K562 (cell line): ENCODE measurements at regions not wholly inside any gene's neighbourhood (a gene's known extent, or its start where the extent isn't known, plus 50 kb on each side); places are given as distances from the start of the nearest gene placed in this dataset.

Experiments
- ADNP ChIP-seq: fragments of 200-800 bp; sonication (Bioruptor generic); IDR thresholded peaks from 2 replicates; pipeline ENCODE4 v1.6.1; 2016; ENCODE audit warnings: missing genetic modification characterization, missing compliant biosample characterization
- ARID2 ChIP-seq: fragments of 450-650 bp; IDR thresholded peaks from 2 replicates; pipeline ENCODE4 v1.6.1; 2017; ENCODE audit warnings: antibody characterized with exemption, mild to moderate bottlenecking
- CCNT2 ChIP-seq: IDR thresholded peaks from 2 replicates; pipeline ENCODE4 v1.6.1; 2011; ENCODE audit warnings: borderline replicate concordance, low read depth, mild to moderate bottlenecking, moderate library complexity, mixed read lengths, low read length; ENCODE audit not compliant: insufficient read length; ENCODE audit errors: extremely low read depth
- MCM2 ChIP-seq: fragments of 450-650 bp; IDR thresholded peaks from 2 replicates; pipeline ENCODE4 v1.6.1; 2017; ENCODE audit warnings: low read depth, mild to moderate bottlenecking
- MIER1 ChIP-seq: fragments of 450-650 bp; IDR thresholded peaks from 2 replicates; pipeline ENCODE4 v1.6.1; 2016; ENCODE audit warnings: antibody characterized with exemption, mild to moderate bottlenecking, low read depth
- PTTG1 ChIP-seq: fragments of 450-650 bp; IDR thresholded peaks from 2 replicates; pipeline ENCODE4 v1.6.1; 2016; ENCODE audit warnings: low read depth, mild to moderate bottlenecking, missing genetic modification characterization, missing compliant biosample characterization
- ZEB2 ChIP-seq: fragments of 450-650 bp; IDR thresholded peaks from 2 replicates; pipeline ENCODE4 v1.6.1; 2016
- ZNF282 ChIP-seq: sonication (generic); formaldehyde crosslinking; IDR thresholded peaks from 2 replicates; pipeline ENCODE4 v1.8.1; 2023; ENCODE audit warnings: missing genetic modification reagents
- ZNF717 ChIP-seq: fragments of 250-450 bp; sonication (Bioruptor Pico); IDR thresholded peaks from 2 replicates; pipeline ENCODE4 v1.5.0; 2021
- TF ChIP-seq, protein P1 (sequence below): fragments of 200-800 bp; sonication (Bioruptor generic); IDR thresholded peaks from 2 replicates; pipeline ENCODE4 v1.6.1; 2016; ENCODE audit warnings: missing genetic modification characterization, missing compliant biosample characterization
- TF ChIP-seq, protein P2 (sequence below), 2 experiments: fragments of 450-650 bp; formaldehyde crosslinking in 1 of 2; IDR thresholded peaks; 2 replicates each; pipeline versions ENCODE4 v1.4.0 to v1.6.1; 2014 to 2020; ENCODE audit warnings: mild to moderate bottlenecking in 2 of 2, borderline replicate concordance in 1 of 2, low read depth in 1 of 2
- TF ChIP-seq, protein P3 (sequence below): fragments of 450-650 bp; IDR thresholded peaks from one replicate; pipeline ENCODE4 v1.6.1; 2018; ENCODE audit warnings: mild to moderate bottlenecking, moderate library complexity; ENCODE audit not compliant: partially characterized antibody

DNA sequence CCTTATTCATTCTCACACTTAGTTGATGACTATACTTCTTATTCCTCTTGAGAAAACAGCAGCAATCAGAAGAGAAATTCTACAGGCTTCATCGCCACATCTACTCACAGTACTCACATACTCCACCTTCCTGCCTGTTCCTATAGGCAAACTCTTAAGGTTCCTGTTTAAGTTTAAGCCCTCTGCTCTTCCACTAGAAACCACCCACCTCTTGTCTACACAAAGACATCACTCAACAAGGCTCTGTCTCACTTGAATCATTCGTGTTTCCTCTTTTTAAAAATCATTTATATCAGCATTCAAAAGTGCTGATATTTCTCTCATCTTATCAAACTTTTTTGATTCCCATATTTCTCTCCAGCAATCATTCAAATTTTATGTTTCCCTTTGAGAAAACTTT is 85.5 kb upstream of the ADO start (continued):
- TF ChIP-seq, protein P1, sequence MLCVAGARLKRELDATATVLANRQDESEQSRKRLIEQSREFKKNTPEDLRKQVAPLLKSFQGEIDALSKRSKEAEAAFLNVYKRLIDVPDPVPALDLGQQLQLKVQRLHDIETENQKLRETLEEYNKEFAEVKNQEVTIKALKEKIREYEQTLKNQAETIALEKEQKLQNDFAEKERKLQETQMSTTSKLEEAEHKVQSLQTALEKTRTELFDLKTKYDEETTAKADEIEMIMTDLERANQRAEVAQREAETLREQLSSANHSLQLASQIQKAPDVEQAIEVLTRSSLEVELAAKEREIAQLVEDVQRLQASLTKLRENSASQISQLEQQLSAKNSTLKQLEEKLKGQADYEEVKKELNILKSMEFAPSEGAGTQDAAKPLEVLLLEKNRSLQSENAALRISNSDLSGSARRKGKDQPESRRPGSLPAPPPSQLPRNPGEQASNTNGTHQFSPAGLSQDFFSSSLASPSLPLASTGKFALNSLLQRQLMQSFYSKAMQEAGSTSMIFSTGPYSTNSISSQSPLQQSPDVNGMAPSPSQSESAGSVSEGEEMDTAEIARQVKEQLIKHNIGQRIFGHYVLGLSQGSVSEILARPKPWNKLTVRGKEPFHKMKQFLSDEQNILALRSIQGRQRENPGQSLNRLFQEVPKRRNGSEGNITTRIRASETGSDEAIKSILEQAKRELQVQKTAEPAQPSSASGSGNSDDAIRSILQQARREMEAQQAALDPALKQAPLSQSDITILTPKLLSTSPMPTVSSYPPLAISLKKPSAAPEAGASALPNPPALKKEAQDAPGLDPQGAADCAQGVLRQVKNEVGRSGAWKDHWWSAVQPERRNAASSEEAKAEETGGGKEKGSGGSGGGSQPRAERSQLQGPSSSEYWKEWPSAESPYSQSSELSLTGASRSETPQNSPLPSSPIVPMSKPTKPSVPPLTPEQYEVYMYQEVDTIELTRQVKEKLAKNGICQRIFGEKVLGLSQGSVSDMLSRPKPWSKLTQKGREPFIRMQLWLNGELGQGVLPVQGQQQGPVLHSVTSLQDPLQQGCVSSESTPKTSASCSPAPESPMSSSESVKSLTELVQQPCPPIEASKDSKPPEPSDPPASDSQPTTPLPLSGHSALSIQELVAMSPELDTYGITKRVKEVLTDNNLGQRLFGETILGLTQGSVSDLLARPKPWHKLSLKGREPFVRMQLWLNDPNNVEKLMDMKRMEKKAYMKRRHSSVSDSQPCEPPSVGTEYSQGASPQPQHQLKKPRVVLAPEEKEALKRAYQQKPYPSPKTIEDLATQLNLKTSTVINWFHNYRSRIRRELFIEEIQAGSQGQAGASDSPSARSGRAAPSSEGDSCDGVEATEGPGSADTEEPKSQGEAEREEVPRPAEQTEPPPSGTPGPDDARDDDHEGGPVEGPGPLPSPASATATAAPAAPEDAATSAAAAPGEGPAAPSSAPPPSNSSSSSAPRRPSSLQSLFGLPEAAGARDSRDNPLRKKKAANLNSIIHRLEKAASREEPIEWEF (CRISPR knock-in tag), result no peak
- no peak for TF ChIP-seq ZEB2
- TF ChIP-seq ZNF717, result no peak
- TF ChIP-seq CCNT2, result no peak
- no peak for TF ChIP-seq ADNP (tag)
- TF ChIP-seq, protein P2, sequence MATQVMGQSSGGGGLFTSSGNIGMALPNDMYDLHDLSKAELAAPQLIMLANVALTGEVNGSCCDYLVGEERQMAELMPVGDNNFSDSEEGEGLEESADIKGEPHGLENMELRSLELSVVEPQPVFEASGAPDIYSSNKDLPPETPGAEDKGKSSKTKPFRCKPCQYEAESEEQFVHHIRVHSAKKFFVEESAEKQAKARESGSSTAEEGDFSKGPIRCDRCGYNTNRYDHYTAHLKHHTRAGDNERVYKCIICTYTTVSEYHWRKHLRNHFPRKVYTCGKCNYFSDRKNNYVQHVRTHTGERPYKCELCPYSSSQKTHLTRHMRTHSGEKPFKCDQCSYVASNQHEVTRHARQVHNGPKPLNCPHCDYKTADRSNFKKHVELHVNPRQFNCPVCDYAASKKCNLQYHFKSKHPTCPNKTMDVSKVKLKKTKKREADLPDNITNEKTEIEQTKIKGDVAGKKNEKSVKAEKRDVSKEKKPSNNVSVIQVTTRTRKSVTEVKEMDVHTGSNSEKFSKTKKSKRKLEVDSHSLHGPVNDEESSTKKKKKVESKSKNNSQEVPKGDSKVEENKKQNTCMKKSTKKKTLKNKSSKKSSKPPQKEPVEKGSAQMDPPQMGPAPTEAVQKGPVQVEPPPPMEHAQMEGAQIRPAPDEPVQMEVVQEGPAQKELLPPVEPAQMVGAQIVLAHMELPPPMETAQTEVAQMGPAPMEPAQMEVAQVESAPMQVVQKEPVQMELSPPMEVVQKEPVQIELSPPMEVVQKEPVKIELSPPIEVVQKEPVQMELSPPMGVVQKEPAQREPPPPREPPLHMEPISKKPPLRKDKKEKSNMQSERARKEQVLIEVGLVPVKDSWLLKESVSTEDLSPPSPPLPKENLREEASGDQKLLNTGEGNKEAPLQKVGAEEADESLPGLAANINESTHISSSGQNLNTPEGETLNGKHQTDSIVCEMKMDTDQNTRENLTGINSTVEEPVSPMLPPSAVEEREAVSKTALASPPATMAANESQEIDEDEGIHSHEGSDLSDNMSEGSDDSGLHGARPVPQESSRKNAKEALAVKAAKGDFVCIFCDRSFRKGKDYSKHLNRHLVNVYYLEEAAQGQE (IDR thresholded peaks at IDR 0.05; ENCODE audit: borderline replicate concordance), result no peak
- TF ChIP-seq, protein P2 (CRISPR knock-in tag; IDR thresholded peaks at IDR 0.05; ENCODE audit: low read depth), result no peak
- TF ChIP-seq MIER1, result no peak
- no peak for TF ChIP-seq PTTG1 (tag)
- TF ChIP-seq MCM2, result no peak
- TF ChIP-seq ARID2, result no peak
- no peak for TF ChIP-seq ZNF282
- TF ChIP-seq, protein P3, sequence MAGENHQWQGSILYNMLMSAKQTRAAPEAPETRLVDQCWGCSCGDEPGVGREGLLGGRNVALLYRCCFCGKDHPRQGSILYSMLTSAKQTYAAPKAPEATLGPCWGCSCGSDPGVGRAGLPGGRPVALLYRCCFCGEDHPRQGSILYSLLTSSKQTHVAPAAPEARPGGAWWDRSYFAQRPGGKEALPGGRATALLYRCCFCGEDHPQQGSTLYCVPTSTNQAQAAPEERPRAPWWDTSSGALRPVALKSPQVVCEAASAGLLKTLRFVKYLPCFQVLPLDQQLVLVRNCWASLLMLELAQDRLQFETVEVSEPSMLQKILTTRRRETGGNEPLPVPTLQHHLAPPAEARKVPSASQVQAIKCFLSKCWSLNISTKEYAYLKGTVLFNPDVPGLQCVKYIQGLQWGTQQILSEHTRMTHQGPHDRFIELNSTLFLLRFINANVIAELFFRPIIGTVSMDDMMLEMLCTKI, result no peak
- TF ChIP-seq, all 486 proteins: peak for 0
